GM12878 (cell line): ENCODE measurements at regions not wholly inside any gene's neighbourhood (a gene's known extent, or its start where the extent isn't known, plus 50 kb on each side); places are given as distances from the start of the nearest gene placed in this dataset.

Source experiments
- ATF7 ChIP-seq: fragments of 450-650 bp; IDR thresholded peaks from 2 replicates; pipeline ENCODE4 v1.6.1; 2016; ENCODE audit warnings: low read depth, mild to moderate bottlenecking
- TBL1XR1 ChIP-seq: IDR thresholded peaks from 2 replicates; pipeline ENCODE4 v1.6.1; 2012; ENCODE audit warnings: low read depth, low read length, improper control_type of control experiment
- ZNF592 ChIP-seq: fragments of 450-650 bp; IDR thresholded peaks from 2 replicates; pipeline ENCODE4 v1.6.1; 2017; ENCODE audit warnings: mild to moderate bottlenecking, moderate library complexity
- TF ChIP-seq, protein P1 (sequence below): IDR thresholded peaks from 2 replicates; pipeline ENCODE4 v1.6.1; 2012; ENCODE audit warnings: mild to moderate bottlenecking, low read depth, low read length
- TF ChIP-seq, protein P2 (sequence below): fragments of 450-650 bp; IDR thresholded peaks from 2 replicates; pipeline ENCODE4 v1.6.1; 2017; ENCODE audit warnings: antibody characterized with exemption, mild to moderate bottlenecking, moderate library complexity
- TF ChIP-seq, protein P3 (sequence below): fragments of 450-650 bp; IDR thresholded peaks from 2 replicates; pipeline ENCODE4 v1.6.1; 2016; ENCODE audit warnings: mild to moderate bottlenecking, moderate library complexity, borderline replicate concordance

DNA sequence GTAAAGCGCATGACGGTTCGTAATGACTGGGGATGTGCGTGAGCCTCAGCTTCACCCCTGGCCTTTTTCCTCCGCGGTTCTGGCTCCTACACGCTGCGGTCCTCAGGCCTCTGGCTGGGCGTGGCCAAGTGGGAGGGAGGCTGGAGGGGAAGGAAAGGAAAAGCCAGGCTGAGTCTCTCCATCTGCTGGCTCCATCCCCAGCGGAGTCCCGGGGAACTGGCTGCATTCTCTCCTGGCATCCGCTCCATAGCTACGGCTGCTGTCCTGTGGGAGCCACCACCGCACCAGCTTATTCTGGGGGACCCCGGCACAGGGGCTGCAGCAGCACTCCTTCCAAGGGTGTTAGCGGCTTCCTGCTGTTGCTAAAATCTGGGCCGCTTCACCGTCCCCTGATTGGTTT lies 68.2 kb upstream of the SLC24A4 start (continued):
- TF ChIP-seq, protein P1, sequence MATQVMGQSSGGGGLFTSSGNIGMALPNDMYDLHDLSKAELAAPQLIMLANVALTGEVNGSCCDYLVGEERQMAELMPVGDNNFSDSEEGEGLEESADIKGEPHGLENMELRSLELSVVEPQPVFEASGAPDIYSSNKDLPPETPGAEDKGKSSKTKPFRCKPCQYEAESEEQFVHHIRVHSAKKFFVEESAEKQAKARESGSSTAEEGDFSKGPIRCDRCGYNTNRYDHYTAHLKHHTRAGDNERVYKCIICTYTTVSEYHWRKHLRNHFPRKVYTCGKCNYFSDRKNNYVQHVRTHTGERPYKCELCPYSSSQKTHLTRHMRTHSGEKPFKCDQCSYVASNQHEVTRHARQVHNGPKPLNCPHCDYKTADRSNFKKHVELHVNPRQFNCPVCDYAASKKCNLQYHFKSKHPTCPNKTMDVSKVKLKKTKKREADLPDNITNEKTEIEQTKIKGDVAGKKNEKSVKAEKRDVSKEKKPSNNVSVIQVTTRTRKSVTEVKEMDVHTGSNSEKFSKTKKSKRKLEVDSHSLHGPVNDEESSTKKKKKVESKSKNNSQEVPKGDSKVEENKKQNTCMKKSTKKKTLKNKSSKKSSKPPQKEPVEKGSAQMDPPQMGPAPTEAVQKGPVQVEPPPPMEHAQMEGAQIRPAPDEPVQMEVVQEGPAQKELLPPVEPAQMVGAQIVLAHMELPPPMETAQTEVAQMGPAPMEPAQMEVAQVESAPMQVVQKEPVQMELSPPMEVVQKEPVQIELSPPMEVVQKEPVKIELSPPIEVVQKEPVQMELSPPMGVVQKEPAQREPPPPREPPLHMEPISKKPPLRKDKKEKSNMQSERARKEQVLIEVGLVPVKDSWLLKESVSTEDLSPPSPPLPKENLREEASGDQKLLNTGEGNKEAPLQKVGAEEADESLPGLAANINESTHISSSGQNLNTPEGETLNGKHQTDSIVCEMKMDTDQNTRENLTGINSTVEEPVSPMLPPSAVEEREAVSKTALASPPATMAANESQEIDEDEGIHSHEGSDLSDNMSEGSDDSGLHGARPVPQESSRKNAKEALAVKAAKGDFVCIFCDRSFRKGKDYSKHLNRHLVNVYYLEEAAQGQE, result no peak
- no peak for TF ChIP-seq ZNF592
- TF ChIP-seq TBL1XR1, result no peak
- TF ChIP-seq, protein P2, sequence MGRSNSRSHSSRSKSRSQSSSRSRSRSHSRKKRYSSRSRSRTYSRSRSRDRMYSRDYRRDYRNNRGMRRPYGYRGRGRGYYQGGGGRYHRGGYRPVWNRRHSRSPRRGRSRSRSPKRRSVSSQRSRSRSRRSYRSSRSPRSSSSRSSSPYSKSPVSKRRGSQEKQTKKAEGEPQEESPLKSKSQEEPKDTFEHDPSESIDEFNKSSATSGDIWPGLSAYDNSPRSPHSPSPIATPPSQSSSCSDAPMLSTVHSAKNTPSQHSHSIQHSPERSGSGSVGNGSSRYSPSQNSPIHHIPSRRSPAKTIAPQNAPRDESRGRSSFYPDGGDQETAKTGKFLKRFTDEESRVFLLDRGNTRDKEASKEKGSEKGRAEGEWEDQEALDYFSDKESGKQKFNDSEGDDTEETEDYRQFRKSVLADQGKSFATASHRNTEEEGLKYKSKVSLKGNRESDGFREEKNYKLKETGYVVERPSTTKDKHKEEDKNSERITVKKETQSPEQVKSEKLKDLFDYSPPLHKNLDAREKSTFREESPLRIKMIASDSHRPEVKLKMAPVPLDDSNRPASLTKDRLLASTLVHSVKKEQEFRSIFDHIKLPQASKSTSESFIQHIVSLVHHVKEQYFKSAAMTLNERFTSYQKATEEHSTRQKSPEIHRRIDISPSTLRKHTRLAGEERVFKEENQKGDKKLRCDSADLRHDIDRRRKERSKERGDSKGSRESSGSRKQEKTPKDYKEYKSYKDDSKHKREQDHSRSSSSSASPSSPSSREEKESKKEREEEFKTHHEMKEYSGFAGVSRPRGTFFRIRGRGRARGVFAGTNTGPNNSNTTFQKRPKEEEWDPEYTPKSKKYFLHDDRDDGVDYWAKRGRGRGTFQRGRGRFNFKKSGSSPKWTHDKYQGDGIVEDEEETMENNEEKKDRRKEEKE, result no peak
- TF ChIP-seq ATF7, result no peak
- TF ChIP-seq, protein P3, sequence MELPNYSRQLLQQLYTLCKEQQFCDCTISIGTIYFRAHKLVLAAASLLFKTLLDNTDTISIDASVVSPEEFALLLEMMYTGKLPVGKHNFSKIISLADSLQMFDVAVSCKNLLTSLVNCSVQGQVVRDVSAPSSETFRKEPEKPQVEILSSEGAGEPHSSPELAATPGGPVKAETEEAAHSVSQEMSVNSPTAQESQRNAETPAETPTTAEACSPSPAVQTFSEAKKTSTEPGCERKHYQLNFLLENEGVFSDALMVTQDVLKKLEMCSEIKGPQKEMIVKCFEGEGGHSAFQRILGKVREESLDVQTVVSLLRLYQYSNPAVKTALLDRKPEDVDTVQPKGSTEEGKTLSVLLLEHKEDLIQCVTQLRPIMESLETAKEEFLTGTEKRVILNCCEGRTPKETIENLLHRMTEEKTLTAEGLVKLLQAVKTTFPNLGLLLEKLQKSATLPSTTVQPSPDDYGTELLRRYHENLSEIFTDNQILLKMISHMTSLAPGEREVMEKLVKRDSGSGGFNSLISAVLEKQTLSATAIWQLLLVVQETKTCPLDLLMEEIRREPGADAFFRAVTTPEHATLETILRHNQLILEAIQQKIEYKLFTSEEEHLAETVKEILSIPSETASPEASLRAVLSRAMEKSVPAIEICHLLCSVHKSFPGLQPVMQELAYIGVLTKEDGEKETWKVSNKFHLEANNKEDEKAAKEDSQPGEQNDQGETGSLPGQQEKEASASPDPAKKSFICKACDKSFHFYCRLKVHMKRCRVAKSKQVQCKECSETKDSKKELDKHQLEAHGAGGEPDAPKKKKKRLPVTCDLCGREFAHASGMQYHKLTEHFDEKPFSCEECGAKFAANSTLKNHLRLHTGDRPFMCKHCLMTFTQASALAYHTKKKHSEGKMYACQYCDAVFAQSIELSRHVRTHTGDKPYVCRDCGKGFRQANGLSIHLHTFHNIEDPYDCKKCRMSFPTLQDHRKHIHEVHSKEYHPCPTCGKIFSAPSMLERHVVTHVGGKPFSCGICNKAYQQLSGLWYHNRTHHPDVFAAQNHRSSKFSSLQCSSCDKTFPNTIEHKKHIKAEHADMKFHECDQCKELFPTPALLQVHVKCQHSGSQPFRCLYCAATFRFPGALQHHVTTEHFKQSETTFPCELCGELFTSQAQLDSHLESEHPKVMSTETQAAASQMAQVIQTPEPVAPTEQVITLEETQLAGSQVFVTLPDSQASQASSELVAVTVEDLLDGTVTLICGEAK, result no peak
- TF ChIP-seq, all 136 proteins: peak for 0
